GM21825 (cell line): ENCODE measurements at regions not wholly inside any gene's neighbourhood (a gene's known extent, or its start where the extent isn't known, plus 50 kb on each side); places are given as distances from the start of the nearest gene placed in this dataset.

Source experiments
- ATAC-seq: cut with Tn5 transposase; IDR thresholded peaks from one replicate; pipeline ENCODE4 v1.9.1; 2021; ENCODE audit warnings: mild to moderate bottlenecking, moderate library complexity; ENCODE audit not compliant: unreplicated experiment

- no peak for ATAC-seq
Measured at GRCh38 chr17:74031316-74032090, 172.0 kb upstream of the RPL38 start.

GRCh38 chr17:74032222-74032621, 171.3 kb upstream of the RPL38 start:
- ATAC-seq, result no peak

GRCh38 chr17:74037320-74037719, 166.2 kb upstream of the RPL38 start:
- no peak for ATAC-seq

- ATAC-seq, result no peak
Measured at GRCh38 chr17:74040291-74040690, 163.2 kb upstream of the RPL38 start.

- no peak for ATAC-seq
Measured at GRCh38 chr17:74040729-74041128, 162.7 kb upstream of the RPL38 start.

- ATAC-seq, result no peak
Measured at GRCh38 chr17:74041869-74042640, 161.4 kb upstream of the RPL38 start.

GRCh38 chr17:74042744-74043486, 160.6 kb upstream of the RPL38 start:
- ATAC-seq, result no peak

GRCh38 chr17:74043976-74044375, 159.5 kb upstream of the RPL38 start:
- no peak for ATAC-seq

- ATAC-seq, result no peak
Measured at GRCh38 chr17:74045608-74046280, 157.7 kb upstream of the RPL38 start.

GRCh38 chr17:74049167-74049966, 154.1 kb upstream of the RPL38 start:
- ATAC-seq, result no peak

GRCh38 chr17:74049967-74050458, 153.5 kb upstream of the RPL38 start:
- ATAC-seq, result no peak

GRCh38 chr17:74051348-74051747, 152.1 kb upstream of the RPL38 start:
- no peak for ATAC-seq

GRCh38 chr17:74052993-74053711, 150.3 kb upstream of the RPL38 start:
- no peak for ATAC-seq

GRCh38 chr17:74053712-74054078, 149.8 kb upstream of the RPL38 start:
- no peak for ATAC-seq

- no peak for ATAC-seq
Measured at GRCh38 chr17:74054249-74054648, 149.2 kb upstream of the RPL38 start.

GRCh38 chr17:74055508-74056160, 147.8 kb upstream of the RPL38 start:
- ATAC-seq, result no peak

GRCh38 chr17:74059479-74060240, 143.8 kb upstream of the RPL38 start:
- ATAC-seq, result no peak

- ATAC-seq, result no peak
Measured at GRCh38 chr17:74061758-74062157, 141.7 kb upstream of the RPL38 start.
